NT2/D1 (cell line): ENCODE measurements at regions not wholly inside any gene's neighbourhood (a gene's known extent, or its start where the extent isn't known, plus 50 kb on each side); places are given as distances from the start of the nearest gene placed in this dataset.

Source experiments
- SUZ12 ChIP-seq: IDR thresholded peaks from 2 replicates; pipeline ENCODE4 v1.6.1; 2011; ENCODE audit not compliant: insufficient read length, insufficient read depth; ENCODE audit errors: extremely low read depth
- YY1 ChIP-seq: IDR thresholded peaks from 2 replicates; pipeline ENCODE4 v1.6.1; 2011; ENCODE audit not compliant: insufficient read length, insufficient read depth

DNA sequence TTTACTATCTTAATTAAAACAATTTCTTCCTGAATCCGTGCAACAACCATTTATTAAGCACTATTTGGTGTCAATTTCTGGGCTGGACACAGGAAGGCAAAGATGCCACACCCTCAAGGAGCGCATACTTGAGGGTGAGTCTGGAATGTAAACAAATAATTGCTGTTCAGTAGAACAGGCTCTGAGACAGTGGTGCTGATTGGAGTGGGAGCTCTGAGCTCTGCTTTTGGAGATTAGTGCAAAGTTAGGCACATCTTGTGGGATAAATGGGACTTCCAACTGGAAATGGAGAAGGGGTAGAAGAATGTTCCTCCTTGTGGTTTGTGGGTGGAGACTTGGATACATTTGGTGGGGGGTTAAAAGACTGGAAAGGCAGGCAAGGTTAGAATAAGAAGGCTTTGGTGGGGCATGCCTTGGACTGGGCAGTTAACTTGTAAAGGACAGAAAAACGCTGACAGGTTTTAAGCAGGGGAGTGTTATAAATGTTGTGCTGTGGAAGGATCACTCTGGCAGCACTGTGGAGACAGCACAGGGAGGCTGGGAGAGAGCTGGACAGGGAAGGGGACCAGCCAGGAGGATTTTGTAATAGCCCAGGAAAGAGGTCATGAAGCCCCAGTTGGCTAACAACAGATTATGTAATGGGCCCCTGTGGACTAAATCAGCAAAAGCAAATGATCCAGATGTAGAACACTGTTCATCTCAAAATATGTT lies 80.7 kb downstream of the ZNF365 start:
- TF ChIP-seq YY1 (no peak), SUZ12 (no peak)
